ENCODE measurements at regions not wholly inside any gene's neighbourhood (a gene's known extent, or its start where the extent isn't known, plus 50 kb on each side); places are given as distances from the start of the nearest gene placed in this dataset.

DNA sequence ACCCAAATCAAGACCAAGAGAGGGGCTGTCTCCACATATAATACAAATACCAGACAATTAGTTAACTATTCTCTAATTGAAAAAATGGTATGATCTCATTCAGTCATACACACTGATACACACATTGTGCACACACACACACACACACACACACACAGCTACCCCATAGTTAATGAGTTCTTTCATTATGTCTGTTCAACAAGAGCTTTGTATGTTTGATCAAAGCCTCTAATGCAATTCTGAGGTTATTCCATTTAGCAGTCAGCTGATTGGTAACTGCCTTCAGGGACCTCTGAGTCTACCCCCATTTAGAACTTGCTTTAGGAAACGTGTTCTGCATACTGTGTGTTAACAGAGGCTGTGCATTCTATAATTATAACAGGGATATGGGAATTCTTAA lies 741.4 kb upstream of the LRRTM4 start:
- Histone ChIP-seq H3K27ac (no peak overlapping the region), H3K36me3 (replicated peaks) (no peaks in the 10 kb centered on the region), H3K4me3 (ENCODE audit: low read depth, low read length) (no peak overlapping the region), H3K27me3 (replicated peaks) (no peaks in the 10 kb centered on the region)
- TF ChIP-seq, protein P1, sequence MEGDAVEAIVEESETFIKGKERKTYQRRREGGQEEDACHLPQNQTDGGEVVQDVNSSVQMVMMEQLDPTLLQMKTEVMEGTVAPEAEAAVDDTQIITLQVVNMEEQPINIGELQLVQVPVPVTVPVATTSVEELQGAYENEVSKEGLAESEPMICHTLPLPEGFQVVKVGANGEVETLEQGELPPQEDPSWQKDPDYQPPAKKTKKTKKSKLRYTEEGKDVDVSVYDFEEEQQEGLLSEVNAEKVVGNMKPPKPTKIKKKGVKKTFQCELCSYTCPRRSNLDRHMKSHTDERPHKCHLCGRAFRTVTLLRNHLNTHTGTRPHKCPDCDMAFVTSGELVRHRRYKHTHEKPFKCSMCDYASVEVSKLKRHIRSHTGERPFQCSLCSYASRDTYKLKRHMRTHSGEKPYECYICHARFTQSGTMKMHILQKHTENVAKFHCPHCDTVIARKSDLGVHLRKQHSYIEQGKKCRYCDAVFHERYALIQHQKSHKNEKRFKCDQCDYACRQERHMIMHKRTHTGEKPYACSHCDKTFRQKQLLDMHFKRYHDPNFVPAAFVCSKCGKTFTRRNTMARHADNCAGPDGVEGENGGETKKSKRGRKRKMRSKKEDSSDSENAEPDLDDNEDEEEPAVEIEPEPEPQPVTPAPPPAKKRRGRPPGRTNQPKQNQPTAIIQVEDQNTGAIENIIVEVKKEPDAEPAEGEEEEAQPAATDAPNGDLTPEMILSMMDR (IDR thresholded peaks at IDR 0.05; ENCODE audit: low read depth, low read length, missing control alignments), result no peak
- in situ Hi-C loops (cut with HindIII; ENCODE audit: low pct_ligation_motif_present, low sequenced_read_pairs), result no loop called here
- DNase-seq, result no peak

DNA sequence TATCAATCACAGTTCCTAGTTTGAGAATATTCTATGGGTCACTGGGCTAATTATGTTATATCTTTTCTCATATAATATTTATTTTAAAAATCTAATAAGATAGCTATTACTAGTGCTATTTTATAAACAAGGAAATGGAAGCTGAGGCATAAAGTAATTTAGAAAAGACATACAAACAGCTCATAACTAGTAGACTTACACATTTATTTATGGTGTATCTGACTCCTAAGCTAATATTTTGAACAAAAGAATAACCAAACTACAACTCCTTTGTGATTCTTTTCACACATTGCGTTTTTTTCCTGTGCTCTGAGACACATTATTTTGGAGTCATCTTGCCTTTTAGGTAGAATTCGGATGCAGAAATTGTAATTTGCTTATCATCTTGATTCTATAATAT lies 742.0 kb upstream of the LRRTM4 start:
- TF ChIP-seq, protein P1 (IDR thresholded peaks at IDR 0.05; ENCODE audit: low read depth, low read length, missing control alignments), result no peak
- no peak overlapping the region for H3K4me3 ChIP-seq (ENCODE audit: low read depth, low read length)
- in situ Hi-C loops (cut with HindIII; ENCODE audit: low pct_ligation_motif_present, low sequenced_read_pairs), result no loop called here
- H3K27me3 ChIP-seq (replicated peaks), result no peaks in the 10 kb centered on the region
- DNase-seq, result no peak
- no peaks in the 10 kb centered on the region for H3K36me3 ChIP-seq (replicated peaks)
- no peak overlapping the region for H3K27ac ChIP-seq

DNA sequence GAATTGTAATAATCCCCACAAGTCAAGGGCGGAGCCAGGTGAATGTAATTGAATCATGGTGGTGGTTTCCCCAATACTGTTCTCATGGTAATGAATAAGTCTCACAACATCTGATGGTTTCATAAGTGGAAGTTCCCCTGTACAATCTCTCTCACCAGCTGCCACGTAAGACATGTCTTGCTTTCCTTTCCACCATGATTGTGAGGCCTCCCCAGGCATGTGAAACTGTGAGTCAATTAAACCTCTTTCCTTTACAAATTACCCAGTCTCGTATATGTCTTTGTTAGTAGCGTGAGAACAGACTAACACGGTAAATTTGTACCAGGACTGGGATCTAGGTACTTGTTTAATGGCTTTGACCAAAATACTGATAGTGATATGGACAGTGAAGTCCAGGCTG lies 744.3 kb upstream of the REG3G start:
- H3K36me3 ChIP-seq (replicated peaks), result no peaks in the 10 kb centered on the region
- H3K27me3 ChIP-seq (replicated peaks), result no peaks in the 10 kb centered on the region
- TF ChIP-seq, protein P1 (IDR thresholded peaks at IDR 0.05; ENCODE audit: low read depth, low read length, missing control alignments), result no peak
- no peak overlapping the region for H3K27ac ChIP-seq
- no peak overlapping the region for H3K4me3 ChIP-seq (ENCODE audit: low read depth, low read length)
- in situ Hi-C loops (cut with HindIII; ENCODE audit: low pct_ligation_motif_present, low sequenced_read_pairs), result no loop called here
- no peak for DNase-seq

DNA sequence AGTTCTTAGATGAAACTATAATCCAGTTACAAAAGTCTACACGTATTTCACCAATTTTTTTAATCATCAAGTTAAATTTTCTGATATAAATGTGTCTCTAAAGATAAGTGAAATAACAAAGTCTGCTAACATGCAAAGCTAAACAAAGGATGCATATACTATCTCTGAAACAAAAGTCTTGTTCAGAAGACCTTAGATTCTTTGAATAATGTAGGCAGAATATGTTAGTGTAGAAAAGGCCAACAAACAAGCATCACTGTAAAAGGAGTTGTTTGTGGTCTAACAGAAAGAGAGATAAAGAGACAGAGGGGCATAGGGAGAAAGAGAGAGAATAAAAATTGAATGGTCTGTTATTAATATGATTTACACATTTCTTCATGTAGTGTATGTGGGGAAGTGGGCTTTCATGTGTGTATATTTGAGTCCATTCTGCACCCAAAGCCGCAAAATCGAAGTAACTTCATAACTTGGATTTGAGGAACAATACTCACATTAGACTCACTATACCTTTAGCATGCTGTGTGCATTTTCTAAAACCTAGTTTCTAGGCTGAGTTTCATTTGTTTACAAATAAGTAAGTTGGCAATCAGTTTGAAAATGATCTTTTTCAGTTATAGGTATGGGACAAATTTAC lies 734.8 kb upstream of the REG3G start:
- no peak for DNase-seq
- Histone ChIP-seq H3K27ac (no peak overlapping the region), H3K4me3 (ENCODE audit: low read depth, low read length) (no peak overlapping the region), H3K27me3 (replicated peaks) (no peaks in the 10 kb centered on the region), H3K36me3 (replicated peaks) (no peaks in the 10 kb centered on the region)
- in situ Hi-C loops (cut with HindIII; ENCODE audit: low pct_ligation_motif_present, low sequenced_read_pairs), result no loop called here
- TF ChIP-seq, protein P1 (IDR thresholded peaks at IDR 0.05; ENCODE audit: low read depth, low read length, missing control alignments), result no peak

- TF ChIP-seq, protein P1 (IDR thresholded peaks at IDR 0.05; ENCODE audit: low read depth, low read length, missing control alignments), result no peak
These were observed 731.7 kb upstream of the REG3G start for GRCh38 chr2:78293768-78294167.

DNA sequence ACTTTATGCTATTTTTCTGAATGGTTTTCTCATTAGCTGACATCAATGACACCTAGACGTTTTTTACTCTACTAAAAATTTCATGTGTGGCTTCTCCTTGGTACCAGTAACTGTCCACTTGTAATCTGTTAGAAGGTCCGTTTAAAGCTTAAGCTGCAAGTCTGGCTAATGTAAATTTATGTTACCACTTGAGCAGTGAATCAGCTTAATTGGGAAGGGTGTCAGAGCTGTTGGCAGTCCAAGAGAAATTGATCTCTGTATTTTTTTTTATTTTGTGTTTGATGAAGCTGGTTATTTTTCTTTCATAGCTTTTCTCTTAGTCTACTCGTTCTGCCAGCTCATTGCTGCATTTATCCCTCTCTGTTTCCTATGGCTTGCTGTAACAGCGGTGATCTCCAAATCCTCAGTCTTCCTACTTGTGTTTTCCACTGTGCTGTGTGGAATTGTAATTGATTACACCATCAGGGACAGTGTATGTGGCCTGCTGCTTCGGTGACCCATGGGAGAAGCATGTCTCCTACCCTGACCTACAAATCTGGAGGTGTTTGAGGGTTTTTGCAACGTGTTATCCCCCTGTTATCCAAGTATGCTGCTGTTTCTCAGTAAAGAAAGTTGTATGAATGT lies 724.2 kb upstream of the REG3G start:
- TF ChIP-seq, protein P1 (IDR thresholded peaks at IDR 0.05; ENCODE audit: low read depth, low read length, missing control alignments), result no peak
- Histone ChIP-seq H3K27me3 (replicated peaks) (no peaks in the 10 kb centered on the region), H3K4me3 (ENCODE audit: low read depth, low read length) (no peak overlapping the region), H3K36me3 (replicated peaks) (no peaks in the 10 kb centered on the region), H3K27ac (no peak overlapping the region)
- in situ Hi-C loops (cut with HindIII; ENCODE audit: low pct_ligation_motif_present, low sequenced_read_pairs), result no loop called here
- DNase-seq, result no peak

More at GRCh38 chr2:78293768-78294167, 731.7 kb upstream of the REG3G start:
- no peaks in the 10 kb centered on the region for H3K27me3 ChIP-seq (replicated peaks)
- H3K36me3 ChIP-seq (replicated peaks), result no peaks in the 10 kb centered on the region
- DNase-seq, result no peak
- H3K4me3 ChIP-seq (ENCODE audit: low read depth, low read length), result no peak overlapping the region
- no peak overlapping the region for H3K27ac ChIP-seq
- in situ Hi-C loops (cut with HindIII; ENCODE audit: low pct_ligation_motif_present, low sequenced_read_pairs), result no loop called here

Measured in brain microvascular endothelial cell (primary cell).